Muscle of back (tissue), 3 donors: ENCODE measurements at regions not wholly inside any gene's neighbourhood (a gene's known extent, or its start where the extent isn't known, plus 50 kb on each side); places are given as distances from the start of the nearest gene placed in this dataset.

Source experiments
- DNase-seq, 3 donors: peaks; one replicate each; pipeline versions ENCODE4 v3.0.0 to v3.0.0-alpha.2; 2013

GRCh38 chr7:41046776-41047175 is 656.1 kb downstream of the INHBA start:
- DNase-seq, result peak in 2 of 3 donors; percentile 33 to 80

- peak in 1 of 3 donors; percentile 22 for DNase-seq
Measured at GRCh38 chr7:41046221-41046761, 656.6 kb downstream of the INHBA start.

- no peak for DNase-seq
Measured at GRCh38 chr7:41045556-41046123, 657.2 kb downstream of the INHBA start.

- peak in 1 of 3 donors; percentile 57 for DNase-seq
Measured at GRCh38 chr7:41039981-41040380, 662.9 kb downstream of the INHBA start.

GRCh38 chr7:41039386-41039953 is 663.4 kb downstream of the INHBA start:
- DNase-seq, result peak in 1 of 3 donors; percentile 19

GRCh38 chr7:41038211-41038610 is 664.7 kb downstream of the INHBA start:
- DNase-seq, result peak in 1 of 3 donors; percentile 34

GRCh38 chr7:41037691-41038090 is 665.2 kb downstream of the INHBA start:
- peak in 2 of 3 donors; percentile 70 to 81 for DNase-seq

GRCh38 chr7:41035794-41036193 is 667.1 kb downstream of the INHBA start:
- DNase-seq, result no peak

- no peak for DNase-seq
Measured at GRCh38 chr7:41033500-41033899, 669.4 kb downstream of the INHBA start.

- no peak for DNase-seq
Measured at GRCh38 chr7:41030673-41031072, 672.2 kb downstream of the INHBA start.

GRCh38 chr7:41029072-41029499 is 673.8 kb downstream of the INHBA start:
- peak in 1 of 3 donors; percentile 87 for DNase-seq

- DNase-seq, result no peak
Measured at GRCh38 chr7:41028580-41028979, 674.3 kb downstream of the INHBA start.

- DNase-seq, result peak in 1 of 3 donors; percentile 95
Measured at GRCh38 chr7:41027428-41028115, 675.3 kb downstream of the INHBA start.

GRCh38 chr7:41024126-41024525 is 678.8 kb downstream of the INHBA start:
- no peak for DNase-seq

GRCh38 chr7:41020056-41020455 is 682.8 kb downstream of the INHBA start:
- DNase-seq, result no peak

- DNase-seq, result no peak
Measured at GRCh38 chr7:41013117-41013516, 689.8 kb downstream of the INHBA start.

GRCh38 chr7:41012041-41012440 is 690.8 kb downstream of the INHBA start:
- DNase-seq, result peak in 1 of 3 donors; percentile 14

GRCh38 chr7:41010967-41011366 is 691.9 kb downstream of the INHBA start:
- peak in 2 of 3 donors; percentile 64 to 85 for DNase-seq

- DNase-seq, result no peak
Measured at GRCh38 chr7:41010418-41010817, 692.5 kb downstream of the INHBA start.

- DNase-seq, result no peak
Measured at GRCh38 chr7:41007811-41008210, 695.1 kb downstream of the INHBA start.

- DNase-seq, result peak in 2 of 3 donors; percentile 42 to 53
Measured at GRCh38 chr7:41007351-41007751, 695.5 kb downstream of the INHBA start.

GRCh38 chr7:41006306-41006995 is 696.4 kb downstream of the INHBA start:
- DNase-seq, result peak in 2 of 3 donors; percentile 49 to 66
